WERI-Rb-1 (cell line): ENCODE measurements at regions not wholly inside any gene's neighbourhood (a gene's known extent, or its start where the extent isn't known, plus 50 kb on each side); places are given as distances from the start of the nearest gene placed in this dataset.

Experiments
- DNase-seq: peaks from one replicate; pipeline ENCODE4 v3.0.0-alpha.2; 2020
- H3K27ac ChIP-seq: fragments of 250-450 bp; sonication (Bioruptor Pico); 2 replicates; pipeline ENCODE4 v1.5.1; 2020; ENCODE audit warnings: mild to moderate bottlenecking, moderate library complexity
- H3K27me3 ChIP-seq: fragments of 250-450 bp; sonication (Bioruptor Pico); 2 replicates; pipeline ENCODE4 v1.5.1; 2021; ENCODE audit warnings: mild to moderate bottlenecking, low read depth, moderate library complexity; ENCODE audit not compliant: insufficient read depth, severe bottlenecking
- H3K36me3 ChIP-seq: fragments of 250-450 bp; sonication (Bioruptor Pico); 2 replicates; pipeline ENCODE4 v1.5.1; 2020; ENCODE audit warnings: mild to moderate bottlenecking, moderate library complexity
- H3K4me3 ChIP-seq: 2 replicates; pipeline ENCODE4 v1.5.1; 2011; ENCODE audit warnings: low read depth, mild to moderate bottlenecking, control low read depth, low read length
- H3K9me3 ChIP-seq: fragments of 250-450 bp; sonication (Bioruptor Pico); 2 replicates; pipeline ENCODE4 v1.5.1; 2021; ENCODE audit warnings: mild to moderate bottlenecking, moderate library complexity; ENCODE audit not compliant: severe bottlenecking
- CTCF ChIP-seq: IDR thresholded peaks from 2 replicates; pipeline ENCODE4 v1.5.1; 2011; ENCODE audit warnings: low read depth, mild to moderate bottlenecking, control low read depth, inconsistent platforms, low read length

- no peak overlapping the region for H3K27ac ChIP-seq
- H3K9me3 ChIP-seq, result no peaks in the 10 kb centered on the region
- no peak for TF ChIP-seq CTCF
- no peaks in the 10 kb centered on the region for H3K36me3 ChIP-seq
- H3K27me3 ChIP-seq, result no peaks in the 10 kb centered on the region
- DNase-seq, result no peak
- H3K4me3 ChIP-seq, result no peak overlapping the region
These were observed 61.2 kb upstream of the EDNRB start for GRCh38 chr13:77979721-77980385.

GRCh38 chr13:77975358-77976042 lies 56.9 kb upstream of the EDNRB start:
- H3K9me3 ChIP-seq, result no peaks in the 10 kb centered on the region
- no peak overlapping the region for H3K27ac ChIP-seq
- no peaks in the 10 kb centered on the region for H3K27me3 ChIP-seq
- H3K36me3 ChIP-seq, result no peaks in the 10 kb centered on the region
- DNase-seq, result no peak
- TF ChIP-seq CTCF, result no peak
- no peak overlapping the region for H3K4me3 ChIP-seq

DNA sequence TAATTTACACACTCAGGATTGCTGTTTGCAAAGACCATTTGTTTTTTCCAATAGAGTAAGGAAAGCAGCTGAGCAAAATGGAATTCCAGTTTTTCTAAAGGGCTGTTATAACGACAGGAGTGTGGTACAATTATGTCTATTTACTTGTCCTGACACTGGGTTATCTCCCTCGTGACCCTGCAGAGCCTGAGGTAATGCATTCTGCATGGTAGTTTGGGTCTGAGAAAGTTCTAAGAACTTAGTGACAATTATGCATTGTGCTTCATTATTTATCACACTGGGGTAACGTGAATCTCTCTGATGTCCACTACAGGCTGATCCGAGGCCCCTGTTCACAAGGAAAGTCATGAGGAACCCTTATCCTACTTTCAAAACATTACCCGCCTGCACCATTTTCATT lies 50.7 kb upstream of the EDNRB start:
- no peak for DNase-seq
- Histone ChIP-seq H3K27me3 (no peaks in the 10 kb centered on the region), H3K27ac (no peak overlapping the region), H3K4me3 (no peak overlapping the region), H3K9me3 (no peaks in the 10 kb centered on the region), H3K36me3 (no peaks in the 10 kb centered on the region)
- no peak for TF ChIP-seq CTCF
